ENCODE measurements at regions not wholly inside any gene's neighbourhood (a gene's known extent, or its start where the extent isn't known, plus 50 kb on each side); places are given as distances from the start of the nearest gene placed in this dataset.
"Not testable (repeated sequence)": the region's sequence is repeated elsewhere in the genome, so short reads cannot be mapped to it uniquely, and the experiment has no call there.

DNA sequence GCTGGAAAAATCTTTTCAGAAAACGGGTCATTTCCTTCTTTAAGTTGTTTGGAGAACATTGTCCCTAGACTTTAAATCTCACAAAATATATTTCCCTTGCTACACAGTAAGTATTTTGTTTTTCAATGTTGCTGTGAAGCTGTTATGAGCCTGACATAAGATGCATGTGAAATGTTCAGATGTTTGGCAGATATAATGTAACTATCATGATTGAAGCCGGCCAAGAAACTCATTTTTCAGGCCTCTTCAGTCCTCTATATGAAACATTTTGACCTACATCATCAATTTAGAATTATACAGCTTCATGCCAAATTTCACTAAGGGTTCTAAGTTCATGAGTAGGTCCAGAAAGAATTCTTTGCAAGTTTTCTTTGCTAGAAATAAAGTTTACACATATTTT is 133.8 kb downstream of the JRKL start:
- DNase-seq: no peak

DNA sequence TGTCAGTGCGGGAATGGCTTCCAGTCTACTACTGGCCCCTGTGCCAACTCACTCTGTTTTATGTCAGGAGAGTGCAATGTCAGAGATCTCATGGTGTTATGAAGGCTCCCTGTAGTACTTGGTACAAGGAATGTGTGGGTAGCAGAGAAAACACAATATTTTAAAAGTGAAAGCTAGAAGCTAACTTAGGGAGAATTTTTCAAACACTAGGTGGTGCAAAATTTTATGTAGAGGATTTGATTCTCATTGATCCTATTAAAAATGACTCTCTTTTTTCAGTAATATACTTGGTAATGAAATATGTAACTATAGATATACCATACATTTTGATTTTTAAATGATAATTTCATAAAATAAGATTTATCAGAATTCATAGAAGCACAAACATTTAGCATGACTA is 134.7 kb downstream of the JRKL start:
- no peak for DNase-seq

GRCh38 chr11:96530473-96530872 is 140.7 kb downstream of the JRKL start:
- DNase-seq: no peak

DNA sequence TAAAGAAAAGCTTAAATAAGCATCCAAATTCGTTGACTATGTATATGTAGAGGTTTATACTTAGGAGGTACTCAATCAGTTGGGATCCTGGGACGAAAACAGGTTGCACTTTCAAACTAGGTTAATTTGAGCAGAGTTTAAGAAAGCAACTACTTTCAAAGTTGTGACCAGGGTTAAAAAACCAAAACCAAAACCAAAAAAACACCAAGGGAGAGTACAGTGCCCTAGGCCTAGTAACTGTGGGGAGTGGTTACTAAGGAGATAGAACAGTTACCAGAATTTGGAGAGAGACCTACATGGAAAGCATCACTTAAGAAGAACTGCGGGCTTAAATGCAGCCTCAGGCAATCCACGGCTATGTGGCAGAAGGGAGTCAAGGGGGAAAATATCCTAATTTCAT is 148.3 kb downstream of the JRKL start:
- DNase-seq: no peak

GRCh38 chr11:96538622-96539021 is 148.8 kb downstream of the JRKL start:
- no peak for DNase-seq

DNA sequence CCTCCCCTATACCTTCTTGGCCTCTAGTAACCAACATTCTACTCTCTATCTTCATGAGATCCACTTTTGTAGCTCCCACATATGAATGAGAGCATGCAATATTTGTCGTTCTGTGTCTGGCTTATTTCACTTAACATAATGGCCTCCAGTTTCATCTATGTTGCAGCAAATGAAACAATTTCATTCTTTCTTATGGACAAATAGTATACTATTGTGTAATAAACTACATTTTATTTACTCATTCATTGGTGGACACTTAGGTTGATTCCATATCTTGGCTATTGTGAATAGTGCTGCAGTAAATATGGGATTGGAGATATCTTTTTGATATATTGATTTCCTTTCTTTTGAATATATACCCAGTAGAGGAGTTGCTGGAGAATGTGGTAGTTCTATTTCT is 151.1 kb downstream of the JRKL start:
- no peak for DNase-seq

DNA sequence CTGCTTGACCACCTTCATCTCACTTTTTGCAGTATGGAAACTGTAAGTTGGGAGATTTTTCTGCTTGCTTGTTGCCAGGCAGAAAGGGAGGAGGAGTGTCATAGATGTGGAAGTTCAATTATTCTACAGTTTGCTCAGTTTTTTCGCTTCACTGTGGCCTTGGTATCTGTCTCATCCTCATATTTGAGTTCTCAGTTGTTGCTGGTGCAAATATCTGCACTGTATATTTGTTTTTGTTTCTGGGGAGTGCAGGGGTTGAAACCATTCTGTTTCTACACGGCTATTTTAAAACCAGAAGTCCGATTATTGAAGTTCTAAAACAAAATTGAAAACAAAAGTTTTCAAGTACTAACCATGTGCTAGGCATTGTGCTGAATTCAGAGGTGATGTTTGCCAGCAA is 153.4 kb downstream of the JRKL start:
- no peak for DNase-seq

DNA sequence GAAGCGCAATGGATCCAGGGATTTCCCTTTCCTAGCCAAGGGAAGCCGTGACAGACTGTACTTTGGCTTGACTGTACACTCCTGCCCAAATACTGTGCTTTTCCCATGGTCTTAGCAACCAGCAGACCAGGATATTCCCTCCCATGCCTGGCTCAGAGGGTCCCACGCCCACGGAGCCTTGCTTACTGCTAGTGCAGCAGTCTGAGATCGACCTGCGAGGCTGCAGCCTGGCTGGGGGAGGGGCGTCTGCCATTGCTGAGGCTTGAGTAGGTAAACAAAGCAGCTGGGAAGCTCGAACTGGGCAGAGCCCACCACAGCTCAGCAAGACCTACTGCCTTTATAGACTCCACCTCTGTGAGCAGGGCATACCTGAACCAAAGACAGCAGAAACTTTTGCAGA is 155.4 kb downstream of the JRKL start:
- not testable (repeated sequence) for DNase-seq

- no peak for DNase-seq
Measured at GRCh38 chr11:96551136-96551535, 161.3 kb downstream of the JRKL start.

- DNase-seq: no peak
Measured at GRCh38 chr11:96554236-96554820, 164.5 kb downstream of the JRKL start.

DNA sequence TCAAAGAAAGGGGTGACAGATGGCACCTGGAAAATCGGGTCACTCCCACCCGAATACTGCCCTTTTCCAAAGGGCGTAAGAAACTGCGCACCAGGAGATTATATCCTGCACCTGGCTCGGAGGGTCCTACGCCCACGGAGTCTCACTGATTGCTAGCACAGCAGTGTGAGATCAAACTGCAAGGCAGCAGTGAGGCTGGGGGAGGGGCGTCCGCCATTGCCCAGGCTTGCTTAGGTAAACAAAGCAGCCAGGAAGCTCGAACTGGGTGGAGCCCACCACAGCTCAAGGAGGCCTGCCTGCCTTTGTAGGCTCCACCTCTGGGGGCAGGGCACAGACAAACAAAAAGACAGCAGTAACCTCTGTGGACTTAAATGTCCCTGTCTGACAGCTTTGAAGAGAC is 166.0 kb downstream of the JRKL start:
- DNase-seq: not testable (repeated sequence)

DNA sequence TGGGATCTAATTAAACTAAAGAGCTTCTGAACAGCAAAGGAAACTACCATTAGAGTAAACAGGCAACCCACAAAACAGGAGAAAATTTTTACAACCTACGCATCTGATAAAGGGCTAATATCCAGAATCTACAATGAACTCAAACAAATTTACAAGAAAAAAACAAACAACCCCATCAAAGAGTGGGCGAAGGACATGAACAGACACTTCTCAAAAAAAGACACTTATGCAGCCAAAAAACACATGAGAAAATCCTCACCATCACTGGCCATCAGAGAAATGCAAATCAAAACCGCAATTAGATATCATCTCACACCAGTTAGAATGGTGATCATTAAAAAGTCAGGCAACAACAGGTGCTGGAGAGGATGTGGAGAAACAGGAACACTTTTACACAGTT is 170.9 kb downstream of the JRKL start:
- DNase-seq: not testable (repeated sequence)

- no peak for DNase-seq
Measured at GRCh38 chr11:96567176-96567575, 177.4 kb downstream of the JRKL start.

DNA sequence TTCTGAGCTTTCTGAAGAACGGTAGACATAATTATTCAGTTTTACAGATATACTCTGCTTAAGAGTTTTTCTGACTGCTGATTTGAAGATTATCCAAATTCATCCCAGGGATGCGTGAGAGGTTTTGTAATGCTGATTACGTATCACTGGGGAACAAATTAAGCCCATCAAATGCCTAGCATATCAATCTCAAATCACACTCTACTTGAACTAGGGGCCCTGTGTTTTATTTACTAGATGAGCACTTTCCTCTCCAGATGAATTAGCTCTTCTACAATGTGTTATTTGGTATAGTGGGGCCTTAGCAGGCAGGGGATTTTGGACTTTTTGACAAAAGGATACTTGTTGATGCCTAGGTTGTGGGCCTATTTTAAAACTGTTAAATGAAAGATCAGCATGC is 177.9 kb downstream of the JRKL start:
- no peak for DNase-seq

DNA sequence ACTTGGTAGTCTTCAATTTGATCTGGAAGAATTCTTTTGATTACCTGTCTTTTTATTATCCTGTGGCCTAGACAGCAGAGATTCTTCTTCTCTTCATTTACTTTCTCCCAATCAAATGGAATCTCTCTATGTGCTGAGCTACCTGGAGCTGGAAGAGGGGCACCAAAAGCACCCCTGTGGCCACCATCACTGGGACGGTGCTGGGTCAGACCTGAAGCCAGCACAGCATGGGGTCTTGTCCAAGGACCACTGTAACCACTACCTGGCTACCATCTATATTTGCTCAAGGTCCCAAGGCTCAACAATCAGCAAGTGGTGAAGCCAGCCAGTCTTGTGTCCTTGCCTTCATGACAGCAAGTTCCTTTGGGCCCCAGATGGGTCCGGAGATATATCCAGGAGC is 186.6 kb downstream of the JRKL start:
- DNase-seq: no peak

- no peak for DNase-seq
Measured at GRCh38 chr11:96578379-96578778, 188.6 kb downstream of the JRKL start.

DNA sequence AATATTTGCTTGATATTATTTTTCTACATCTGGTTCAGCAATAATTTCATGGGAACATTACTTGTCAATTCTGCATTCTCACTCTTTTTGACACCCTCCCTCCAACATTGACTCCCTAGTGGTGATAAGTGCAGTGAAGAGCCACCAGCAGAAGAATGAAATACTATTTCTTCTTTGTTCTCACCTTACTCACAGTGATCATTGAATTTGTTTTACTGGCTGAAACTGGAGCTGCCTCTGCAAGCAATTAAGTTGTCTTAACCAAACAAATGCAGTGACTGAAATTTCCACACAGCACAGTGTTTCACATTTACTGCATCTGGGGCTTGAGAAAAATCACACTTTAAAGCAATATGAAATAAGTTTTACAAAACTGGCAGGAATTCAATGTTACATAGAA is 189.8 kb downstream of the JRKL start:
- DNase-seq: no peak

GRCh38 chr11:96580476-96581040 is 190.7 kb downstream of the JRKL start:
- no peak for DNase-seq

GRCh38 chr11:96585944-96586880 is 196.4 kb downstream of the JRKL start:
- not testable (repeated sequence) for DNase-seq

DNA sequence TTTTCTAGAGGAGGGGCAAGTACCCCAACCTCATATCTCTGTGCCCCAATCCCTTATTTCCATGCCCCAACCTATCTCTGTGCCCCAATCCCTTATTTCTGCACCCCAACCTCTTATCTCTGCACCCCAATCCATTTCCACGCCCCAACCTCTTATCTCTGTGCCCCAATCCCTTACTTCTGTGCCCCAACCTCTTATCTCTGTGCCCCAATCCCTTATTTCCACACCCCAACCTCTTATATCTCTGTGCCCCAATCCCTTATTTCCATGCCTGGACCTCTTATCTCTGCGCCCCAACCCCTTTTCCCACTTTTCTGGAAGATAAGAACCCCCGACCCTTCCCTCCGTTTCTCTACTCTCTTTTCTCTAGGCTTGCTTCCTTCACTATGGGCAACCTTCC is 199.0 kb downstream of the JRKL start:
- DNase-seq: not testable (repeated sequence)

DNA sequence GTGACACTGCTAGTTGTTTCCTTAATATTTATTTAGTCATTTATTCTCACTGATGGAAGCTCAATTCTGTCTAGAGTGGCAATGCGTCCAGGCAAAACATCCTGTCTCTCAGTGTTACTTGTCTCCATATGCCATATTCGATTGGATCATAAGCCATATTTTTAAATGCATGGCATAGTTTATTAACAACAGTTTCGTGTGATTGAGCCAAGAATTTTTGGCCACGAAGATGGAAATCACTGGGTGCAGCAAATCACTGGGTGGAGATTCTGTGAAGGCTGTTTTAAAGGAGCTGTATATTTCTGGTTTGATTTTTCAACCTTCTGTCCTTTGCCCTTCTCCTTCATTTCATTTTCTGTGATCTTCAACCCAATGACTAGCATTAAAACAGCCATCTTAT is 205.2 kb downstream of the JRKL start:
- DNase-seq: no peak

DNA sequence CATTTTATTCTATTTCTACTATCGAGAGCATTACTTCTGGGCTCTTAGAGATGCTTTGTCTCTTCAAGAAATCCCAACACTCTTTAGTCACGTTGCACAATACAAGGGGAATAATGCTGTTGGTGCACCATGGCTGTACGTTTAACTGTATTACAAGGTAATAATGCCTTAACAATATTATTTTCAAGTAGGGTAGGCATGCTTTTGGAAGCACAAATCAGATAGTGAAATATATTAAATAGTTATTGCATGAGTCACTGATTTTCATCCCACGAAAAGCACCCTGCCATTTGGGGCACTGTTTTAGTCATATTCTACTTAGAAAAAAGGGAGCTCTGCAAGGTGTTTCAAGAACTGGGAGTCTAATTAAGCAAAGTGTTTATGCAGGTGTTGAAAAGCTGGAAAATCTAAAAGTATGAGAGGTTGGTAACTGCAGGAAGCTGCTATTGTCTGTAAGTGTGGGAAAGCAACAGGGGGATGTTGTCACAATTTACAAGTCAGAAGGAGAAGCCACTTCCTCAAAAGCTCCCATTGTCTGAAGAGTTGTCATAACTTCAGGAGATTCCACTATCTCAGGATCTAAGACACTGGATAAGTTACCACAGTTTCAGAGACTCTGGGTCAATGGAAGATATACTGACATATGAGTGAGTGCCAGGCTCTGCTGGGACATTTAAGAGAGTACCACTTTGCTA is 218.2 kb downstream of the JRKL start:
- DNase-seq: no peak

DNA sequence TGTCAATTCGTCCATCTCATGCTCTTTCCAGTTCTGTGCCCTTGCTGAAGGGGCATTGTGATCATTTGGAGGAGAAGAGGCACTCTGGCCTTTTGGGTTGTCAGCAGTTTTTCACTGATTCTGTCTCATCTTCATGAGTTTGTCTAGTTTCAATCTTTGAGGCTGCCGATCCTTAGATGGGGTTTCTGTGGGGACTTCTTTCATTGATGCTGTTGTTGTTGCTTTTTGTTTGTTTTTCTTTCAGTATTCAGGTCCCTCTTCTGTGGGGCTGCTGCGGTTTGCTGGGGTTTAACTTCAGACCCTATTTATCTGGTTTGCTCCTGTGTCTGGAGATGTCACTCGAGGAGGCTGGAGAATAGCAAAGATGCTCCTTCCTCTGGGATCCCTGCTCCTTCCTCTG is 224.3 kb downstream of the JRKL start:
- DNase-seq: no peak

- no peak for DNase-seq
Measured at GRCh38 chr11:96614846-96615245, 225.0 kb downstream of the JRKL start.
